Omental fat pad (tissue), 3 donors: ENCODE measurements at regions not wholly inside any gene's neighbourhood (a gene's known extent, or its start where the extent isn't known, plus 50 kb on each side); places are given as distances from the start of the nearest gene placed in this dataset.
"Not testable (repeated sequence)": the region's sequence is repeated elsewhere in the genome, so short reads cannot be mapped to it uniquely, and the experiment has no call there.

Experiments
- ATAC-seq: fragments of 150-250 bp; one replicate; pipeline ENCODE4 v1.9.1; 2016; ENCODE audit warnings: mild to moderate bottlenecking, moderate library complexity; ENCODE audit not compliant: low FRiP score
- DNase-seq: peaks from one replicate; pipeline ENCODE4 v3.0.0-alpha.2; 2019; ENCODE audit warnings: low spot score
- TF ChIP-seq, protein P1 (sequence below), 3 donors: fragments of 450-650 bp; IDR thresholded peaks; one replicate each; pipeline ENCODE4 v1.5.1; 2016 to 2017; ENCODE audit warnings: antibody characterized with exemption in 3 of 3, mild to moderate bottlenecking in 3 of 3, moderate library complexity in 2 of 3

DNA sequence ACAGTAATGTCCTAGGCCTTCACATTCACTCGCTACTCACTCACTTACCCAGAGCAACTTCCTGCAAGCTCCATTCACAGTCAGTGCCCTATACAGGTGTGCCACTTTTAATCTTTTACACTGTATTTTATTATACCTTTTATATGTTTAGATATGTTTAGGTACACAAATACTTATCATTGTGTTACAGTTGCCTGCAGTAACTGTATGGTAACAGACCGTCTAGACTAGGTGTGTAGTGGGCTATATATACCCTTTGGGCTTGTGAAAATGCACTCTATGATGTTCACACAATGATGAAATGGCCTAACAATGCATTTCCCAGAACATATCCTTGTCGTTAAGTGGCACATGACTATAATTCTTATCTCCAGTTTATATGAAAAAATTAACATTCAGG, 204.5 kb upstream of the HMCN1 start:
- DNase-seq (no peak), ATAC-seq (no peak)
- TF ChIP-seq, protein P1, sequence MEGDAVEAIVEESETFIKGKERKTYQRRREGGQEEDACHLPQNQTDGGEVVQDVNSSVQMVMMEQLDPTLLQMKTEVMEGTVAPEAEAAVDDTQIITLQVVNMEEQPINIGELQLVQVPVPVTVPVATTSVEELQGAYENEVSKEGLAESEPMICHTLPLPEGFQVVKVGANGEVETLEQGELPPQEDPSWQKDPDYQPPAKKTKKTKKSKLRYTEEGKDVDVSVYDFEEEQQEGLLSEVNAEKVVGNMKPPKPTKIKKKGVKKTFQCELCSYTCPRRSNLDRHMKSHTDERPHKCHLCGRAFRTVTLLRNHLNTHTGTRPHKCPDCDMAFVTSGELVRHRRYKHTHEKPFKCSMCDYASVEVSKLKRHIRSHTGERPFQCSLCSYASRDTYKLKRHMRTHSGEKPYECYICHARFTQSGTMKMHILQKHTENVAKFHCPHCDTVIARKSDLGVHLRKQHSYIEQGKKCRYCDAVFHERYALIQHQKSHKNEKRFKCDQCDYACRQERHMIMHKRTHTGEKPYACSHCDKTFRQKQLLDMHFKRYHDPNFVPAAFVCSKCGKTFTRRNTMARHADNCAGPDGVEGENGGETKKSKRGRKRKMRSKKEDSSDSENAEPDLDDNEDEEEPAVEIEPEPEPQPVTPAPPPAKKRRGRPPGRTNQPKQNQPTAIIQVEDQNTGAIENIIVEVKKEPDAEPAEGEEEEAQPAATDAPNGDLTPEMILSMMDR (IDR thresholded peaks at IDR 0.05): no peak

DNA sequence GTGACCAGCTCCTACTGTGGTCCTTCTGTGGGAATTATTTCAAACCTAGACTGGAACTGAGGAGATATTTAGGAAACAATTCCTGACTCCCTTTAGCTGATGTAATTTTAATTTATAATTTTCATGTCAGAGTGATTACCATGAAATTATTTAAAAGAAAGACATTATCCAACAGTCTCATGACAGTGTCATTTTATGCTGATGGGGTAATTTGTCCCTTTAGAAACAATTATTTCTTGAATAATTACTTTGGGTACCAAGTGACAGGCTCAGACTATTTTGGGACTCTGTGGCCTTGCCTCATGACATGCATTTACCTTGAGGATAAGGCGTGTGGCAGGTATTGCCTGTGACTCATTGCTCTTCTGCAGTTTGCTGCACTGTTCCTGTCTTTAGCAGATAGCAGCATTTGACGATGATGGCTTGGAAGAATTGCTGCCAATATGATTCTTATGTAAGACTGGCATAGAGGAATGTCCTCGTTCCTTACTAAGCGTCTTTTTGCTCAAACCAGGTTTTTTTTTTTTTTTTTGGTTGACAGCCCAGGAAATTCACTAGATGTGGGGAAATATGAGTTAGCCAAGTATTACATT, 206.0 kb upstream of the HMCN1 start:
- TF ChIP-seq, protein P1 (IDR thresholded peaks at IDR 0.05): no peak
- DNase-seq (no peak), ATAC-seq (no peak)

DNA sequence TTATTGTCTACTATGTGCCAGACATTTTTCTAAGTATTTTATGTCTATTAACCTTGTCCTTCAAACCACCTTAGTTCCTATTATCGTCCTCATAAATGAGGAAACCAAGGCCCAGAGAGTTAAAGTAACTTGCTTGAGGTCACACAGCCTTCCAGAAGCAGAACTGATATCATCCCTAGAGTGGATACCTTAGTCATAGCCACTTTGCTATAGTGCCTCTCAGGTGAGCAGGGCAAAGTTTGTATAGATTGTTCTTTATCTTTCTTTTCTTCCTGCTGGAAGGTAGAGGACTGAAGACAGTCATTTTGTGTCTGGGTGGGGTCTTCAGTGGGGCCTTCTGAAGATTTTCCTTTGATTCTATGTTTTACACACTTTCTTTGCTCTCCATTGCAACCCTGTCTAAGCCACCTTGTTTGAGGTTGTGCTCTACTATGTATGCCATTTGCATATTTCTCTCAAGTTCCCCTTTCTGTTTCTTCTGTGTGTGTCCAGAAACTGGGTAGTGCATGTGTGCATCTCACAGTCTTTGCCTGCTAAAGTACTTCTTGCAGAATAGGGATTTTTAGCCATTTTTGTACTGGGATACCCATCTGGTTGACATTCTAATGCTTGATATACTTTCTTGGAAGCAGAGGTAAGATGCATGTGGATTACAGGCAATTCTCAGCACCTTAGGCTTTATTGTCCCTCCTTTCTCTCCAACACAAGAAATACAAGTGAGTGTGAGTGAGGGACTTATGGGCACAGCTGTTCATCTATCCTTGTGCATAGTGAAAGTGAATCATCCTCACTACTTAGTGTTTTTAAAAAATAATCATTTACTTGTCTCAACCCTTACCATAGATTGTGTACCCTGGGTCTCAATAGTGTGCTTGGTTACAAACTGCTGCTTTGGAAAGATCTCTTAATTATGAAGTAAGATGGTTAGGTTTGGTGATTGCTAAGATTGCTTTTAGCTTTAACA, 207.6 kb upstream of the HMCN1 start:
- ATAC-seq (no peak), DNase-seq (no peak)
- TF ChIP-seq, protein P1 (IDR thresholded peaks at IDR 0.05): no peak

DNA sequence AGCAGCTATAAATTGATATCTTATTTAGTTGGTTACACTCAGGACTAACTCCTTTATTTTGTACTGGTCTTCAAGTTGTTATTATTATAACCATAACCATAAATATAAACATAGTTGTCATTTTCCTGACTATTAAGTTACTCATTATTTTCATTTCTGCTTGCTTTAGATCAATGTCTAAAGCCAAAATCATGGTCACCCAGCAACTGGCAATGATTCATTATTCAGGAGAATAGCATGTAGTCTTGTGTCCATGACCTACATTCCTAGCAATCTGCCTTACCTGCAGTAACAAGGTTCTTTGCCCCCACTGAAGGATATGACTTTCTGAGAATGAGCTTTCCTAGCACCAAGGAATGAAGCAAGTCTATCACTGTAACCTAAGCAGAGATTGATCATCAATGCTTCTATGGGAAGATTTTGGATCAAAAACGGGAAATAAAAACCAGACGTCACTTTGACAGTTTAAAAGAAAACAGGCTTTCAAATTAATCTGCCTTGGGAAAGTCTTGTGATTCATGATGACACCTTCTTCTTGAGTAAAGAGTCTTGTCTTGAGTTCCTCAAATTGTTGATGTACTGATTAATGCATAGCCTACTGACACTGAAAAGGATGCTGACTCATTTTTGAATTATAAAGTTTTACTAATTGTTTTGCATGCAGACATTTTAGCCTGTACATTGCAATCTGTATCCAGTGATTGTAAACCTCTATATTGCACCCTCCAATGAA, 203.3 kb upstream of the IVNS1ABP start:
- DNase-seq (no peak), ATAC-seq (no peak)
- TF ChIP-seq, protein P1 (IDR thresholded peaks at IDR 0.05): no peak

DNA sequence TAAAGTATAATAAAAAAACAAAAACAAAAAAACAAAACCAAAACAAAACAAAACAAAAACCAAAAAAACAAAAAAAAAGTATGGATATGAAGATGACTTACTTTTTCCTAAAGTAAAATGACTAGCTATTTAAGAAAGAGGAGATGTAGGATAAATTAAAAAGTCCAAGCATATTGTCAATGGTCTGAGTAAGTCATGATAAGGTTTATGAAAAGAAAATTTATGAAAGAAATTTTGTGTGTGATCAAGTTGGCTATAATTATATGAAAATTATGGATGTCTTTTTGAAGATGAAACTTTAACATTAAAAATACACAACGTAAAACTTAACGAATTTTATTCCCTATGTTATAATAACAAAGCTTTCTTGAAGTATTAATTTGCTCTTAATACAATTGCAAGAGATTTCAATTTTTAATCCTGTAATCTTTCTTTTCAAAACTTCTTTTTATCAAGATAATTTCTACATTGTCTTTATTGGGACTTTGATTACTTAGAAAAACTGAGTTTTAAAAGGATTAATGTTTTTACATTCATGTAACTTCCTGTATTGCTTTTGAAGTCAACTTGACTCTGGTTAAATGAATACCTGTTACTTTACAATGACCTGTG, 200.9 kb upstream of the IVNS1ABP start:
- TF ChIP-seq, protein P1 (IDR thresholded peaks at IDR 0.05): no peak
- DNase-seq: no peak
- no peak for ATAC-seq

DNA sequence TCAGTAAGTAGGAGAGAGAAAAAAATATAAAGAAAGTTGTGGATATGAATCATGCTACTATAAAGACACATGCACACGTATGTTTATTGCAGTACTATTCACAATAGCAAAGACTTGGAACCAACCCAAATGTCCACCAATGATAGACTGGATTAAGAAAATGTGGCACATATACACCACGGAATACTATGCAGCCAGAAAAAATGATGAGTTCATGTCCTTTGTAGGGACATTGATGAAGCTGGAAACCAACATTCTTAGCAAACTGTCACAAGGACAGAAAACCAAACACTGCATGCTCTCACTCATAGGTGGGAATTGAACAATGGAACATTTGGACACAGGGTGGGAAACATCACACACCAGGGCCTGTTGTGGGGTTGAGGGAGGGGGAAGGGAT, 200.3 kb upstream of the IVNS1ABP start:
- not testable (repeated sequence) for ATAC-seq, DNase-seq

DNA sequence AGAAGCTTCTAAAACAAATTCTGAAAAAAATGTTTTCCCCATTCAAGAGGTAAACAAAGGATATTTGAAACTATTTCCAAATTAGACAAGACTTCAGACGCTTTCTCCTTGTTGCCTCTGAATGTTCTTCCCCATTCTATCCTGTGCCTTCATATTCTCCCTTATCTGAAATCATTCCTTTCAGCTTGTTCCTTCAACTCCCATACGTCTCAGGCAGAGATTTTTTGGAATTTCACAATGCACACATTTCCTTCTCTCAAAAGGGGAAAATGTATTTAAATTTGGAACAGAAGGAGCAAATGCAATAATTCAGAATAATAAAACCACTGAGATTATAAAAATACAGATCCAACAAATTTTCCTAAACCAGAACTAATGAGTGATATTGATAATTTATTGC, 198.7 kb upstream of the IVNS1ABP start:
- ATAC-seq: no peak
- no peak for DNase-seq
- TF ChIP-seq, protein P1 (IDR thresholded peaks at IDR 0.05): no peak
